Chondrocyte (in vitro differentiated cells): ENCODE measurements at regions not wholly inside any gene's neighbourhood (a gene's known extent, or its start where the extent isn't known, plus 50 kb on each side); places are given as distances from the start of the nearest gene placed in this dataset.
A peak's percentile ranks its signal among the peaks of the same experiment; 100 is the strongest.

Experiments used
- DNase-seq: peaks from one replicate; pipeline ENCODE4 v3.0.0; 2021; ENCODE audit warnings: mixed read lengths, low spot score
- H3K27ac Mint-ChIP-seq: one replicate; pipeline ENCODE4 v1.8.0; 2021; ENCODE audit warnings: mild to moderate bottlenecking, moderate library complexity, mixed read lengths; ENCODE audit not compliant: unreplicated experiment
- H3K27me3 Mint-ChIP-seq: 2 replicates; pipeline ENCODE4 v1.8.0; 2021; ENCODE audit warnings: low read depth, mixed read lengths
- H3K36me3 Mint-ChIP-seq: 2 replicates; pipeline ENCODE4 v1.8.0; 2021; ENCODE audit warnings: low read depth, mixed read lengths
- H3K4me1 Mint-ChIP-seq: 2 replicates; pipeline ENCODE4 v1.8.0; 2021; ENCODE audit warnings: low read depth, mild to moderate bottlenecking, mixed read lengths
- H3K4me3 Mint-ChIP-seq: one replicate; pipeline ENCODE4 v1.8.0; 2021; ENCODE audit warnings: mild to moderate bottlenecking, moderate library complexity, mixed read lengths; ENCODE audit not compliant: unreplicated experiment
- H3K9me3 Mint-ChIP-seq: 2 replicates; pipeline ENCODE4 v1.8.0; 2021; ENCODE audit warnings: low read depth, mixed read lengths
- CTCF ChIP-seq: fragments of 200-600 bp; sonication (generic); IDR thresholded peaks from 2 replicates; pipeline ENCODE4 v1.5.0; 2021; ENCODE audit warnings: antibody characterized with exemption, mild to moderate bottlenecking, moderate library complexity

- peaks cover 3% of the 10 kb centered on the region for H3K9me3 Mint-ChIP-seq
- peak overlapping the region; percentile 65 for H3K27ac Mint-ChIP-seq
- no peak for DNase-seq
- peaks cover 20% of the 10 kb centered on the region for H3K4me1 Mint-ChIP-seq
- TF ChIP-seq CTCF: no peak
- H3K27me3 Mint-ChIP-seq: no peaks in the 10 kb centered on the region
- H3K4me3 Mint-ChIP-seq: no peak overlapping the region
- no peaks in the 10 kb centered on the region for H3K36me3 Mint-ChIP-seq
Measured at GRCh38 chr18:70422391-70422965, 133.6 kb downstream of the SOCS6 start.

DNA sequence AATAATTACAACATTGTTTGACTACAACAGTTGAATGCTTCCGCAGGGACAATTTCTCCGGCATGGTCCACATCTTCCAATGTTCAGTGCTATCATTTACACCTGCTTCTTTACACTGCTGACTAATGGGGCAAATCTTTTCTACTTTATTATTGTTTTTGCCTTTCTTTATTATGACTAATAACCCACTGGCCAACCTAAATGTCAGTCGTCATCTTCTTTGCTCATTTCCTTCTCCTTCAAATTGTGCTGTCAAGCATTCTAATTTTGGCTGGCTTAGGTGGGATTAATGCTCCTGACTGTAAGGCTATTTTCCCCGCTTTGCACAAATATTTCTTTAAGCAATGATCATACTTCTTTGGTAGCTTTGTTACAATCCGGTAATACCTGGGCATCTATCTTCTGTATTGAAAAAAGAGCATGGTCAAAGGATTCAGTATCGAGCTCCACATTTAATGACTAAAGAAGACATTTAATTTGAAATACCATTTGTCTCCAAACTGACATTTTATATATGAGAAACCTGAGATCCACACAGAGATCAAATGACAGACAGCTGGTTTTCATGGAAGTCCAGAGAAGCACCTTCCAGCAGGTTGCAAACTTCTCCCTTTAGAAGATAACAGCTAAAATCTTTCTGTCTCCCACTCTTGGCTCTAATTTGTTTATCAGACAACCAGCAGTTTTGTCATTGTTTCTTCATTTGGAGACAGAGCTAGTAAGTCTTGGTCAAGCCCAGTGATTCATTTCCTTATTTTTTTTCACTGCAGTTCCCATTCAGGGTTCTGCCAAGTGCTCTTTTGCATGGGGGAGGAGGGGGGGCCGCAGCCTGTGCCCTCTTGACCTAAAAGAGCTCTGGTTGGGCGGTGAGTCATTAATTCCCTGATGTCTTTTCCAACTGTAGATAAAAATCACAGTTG lies 132.9 kb downstream of the SOCS6 start:
- Mint-ChIP-seq H3K27me3 (no peaks in the 10 kb centered on the region), H3K36me3 (no peaks in the 10 kb centered on the region), H3K27ac (peak overlapping the region; percentile 65), H3K4me1 (peaks cover 20% of the 10 kb centered on the region), H3K9me3 (peaks cover 3% of the 10 kb centered on the region), H3K4me3 (no peak overlapping the region)
- no peak for TF ChIP-seq CTCF
- DNase-seq: no peak

GRCh38 chr18:70420146-70420898 lies 131.5 kb downstream of the SOCS6 start:
- H3K27ac Mint-ChIP-seq: peak overlapping the region; percentile 57

GRCh38 chr18:70419526-70419925 lies 130.7 kb downstream of the SOCS6 start:
- no peaks in the 10 kb centered on the region for H3K27me3 Mint-ChIP-seq
- H3K27ac Mint-ChIP-seq: no peak overlapping the region
- H3K4me3 Mint-ChIP-seq: no peak overlapping the region
- no peaks in the 10 kb centered on the region for H3K9me3 Mint-ChIP-seq
- no peak for DNase-seq
- TF ChIP-seq CTCF: no peak
- H3K36me3 Mint-ChIP-seq: no peaks in the 10 kb centered on the region
- H3K4me1 Mint-ChIP-seq: peaks cover 20% of the 10 kb centered on the region

More at GRCh38 chr18:70420146-70420898, 131.5 kb downstream of the SOCS6 start:
- Mint-ChIP-seq H3K4me3 (no peak overlapping the region), H3K27me3 (no peaks in the 10 kb centered on the region), H3K36me3 (no peaks in the 10 kb centered on the region), H3K4me1 (peaks cover 20% of the 10 kb centered on the region), H3K9me3 (no peaks in the 10 kb centered on the region)
- no peak for TF ChIP-seq CTCF
- no peak for DNase-seq
